Thymus (tissue), 11 donors: ENCODE measurements at regions not wholly inside any gene's neighbourhood (a gene's known extent, or its start where the extent isn't known, plus 50 kb on each side); places are given as distances from the start of the nearest gene placed in this dataset.

ENCODE experiments used
- DNase-seq, 9 donors: peaks; one replicate each; pipeline ENCODE4 v3.0.0-alpha.2; 2013; ENCODE audit warnings: low spot score in 9 of 9, low read depth in 6 of 9, missing footprints in 1 of 9
- H3K27ac ChIP-seq, 2 donors: one replicate each; pipeline ENCODE4 v1.5.1; 2013; ENCODE audit warnings: control low read depth in 1 of 2, low read depth in 1 of 2, low read length in 1 of 2, mild to moderate bottlenecking in 1 of 2, moderate library complexity in 1 of 2
- H3K27me3 ChIP-seq, 2 donors: one replicate each; pipeline ENCODE4 v1.5.1; 2013; ENCODE audit warnings: low read length in 1 of 2; ENCODE audit not compliant: control insufficient read depth in 2 of 2, insufficient read depth in 1 of 2
- H3K36me3 ChIP-seq, 2 donors: one replicate each; pipeline ENCODE4 v1.5.1; 2013; ENCODE audit warnings: low read length in 1 of 2, mild to moderate bottlenecking in 1 of 2, moderate library complexity in 1 of 2; ENCODE audit not compliant: control insufficient read depth in 2 of 2, insufficient read depth in 2 of 2
- H3K4me1 ChIP-seq, 2 donors: one replicate each; pipeline ENCODE4 v1.5.1; 2013; ENCODE audit warnings: low read length in 2 of 2; ENCODE audit not compliant: control insufficient read depth in 2 of 2, insufficient read depth in 2 of 2
- H3K4me3 ChIP-seq, 2 donors: one replicate each; pipeline ENCODE4 v1.5.1; 2013; ENCODE audit warnings: low read length in 2 of 2, control low read depth in 1 of 2, mild to moderate bottlenecking in 1 of 2
- H3K9me3 ChIP-seq, 2 donors: one replicate each; pipeline ENCODE4 v1.5.1; 2013; ENCODE audit warnings: low read length in 1 of 2, mild to moderate bottlenecking in 1 of 2; ENCODE audit not compliant: control insufficient read depth in 2 of 2, insufficient read depth in 1 of 2
- WGBS: extraction: QIAGEN DNeasy Blood & Tissue Kit; methylation state at CpG from one replicate; pipeline ENCODE4 v1.1.7; 2013; 5-methylcytosine and 5-hydroxymethylcytosine counted together
- donor health status: healthy.

GRCh38 chr1:219751870-219752507, 139.1 kb upstream of the ZC3H11B start:
- DNase-seq, result no peak
- no peaks in the 10 kb centered on the region for H3K9me3 ChIP-seq
- no peaks in the 10 kb centered on the region for H3K4me1 ChIP-seq
- H3K4me3 ChIP-seq, result no peak overlapping the region
- no peak overlapping the region for H3K27ac ChIP-seq
- H3K27me3 ChIP-seq, result no peaks in the 10 kb centered on the region
- no peaks in the 10 kb centered on the region for H3K36me3 ChIP-seq

GRCh38 chr1:219749370-219749769, 136.5 kb upstream of the ZC3H11B start:
- H3K9me3 ChIP-seq, result no peaks in the 10 kb centered on the region
- H3K27me3 ChIP-seq, result no peaks in the 10 kb centered on the region
- H3K27ac ChIP-seq, result no peak overlapping the region
- no peak for DNase-seq
- no peak overlapping the region for H3K4me3 ChIP-seq
- WGBS, result 78% methylated on average over 2 of the region's 2 CpGs
- H3K4me1 ChIP-seq, result no peaks in the 10 kb centered on the region
- H3K36me3 ChIP-seq, result no peaks in the 10 kb centered on the region

GRCh38 chr1:219746141-219746540, 133.2 kb upstream of the ZC3H11B start:
- DNase-seq, result no peak

GRCh38 chr1:219744652-219745469, 132.0 kb upstream of the ZC3H11B start:
- Histone ChIP-seq H3K27ac (no peak overlapping the region), H3K27me3 (no peaks in the 10 kb centered on the region), H3K4me1 (no peaks in the 10 kb centered on the region), H3K36me3 (no peaks in the 10 kb centered on the region), H3K9me3 (no peaks in the 10 kb centered on the region), H3K4me3 (no peak overlapping the region)
- WGBS, result 36% methylated on average over 3 of the region's 3 CpGs
- no peak for DNase-seq

More at GRCh38 chr1:219746141-219746540, 133.2 kb upstream of the ZC3H11B start:
- no peaks in the 10 kb centered on the region for H3K4me1 ChIP-seq
- no peaks in the 10 kb centered on the region for H3K9me3 ChIP-seq
- H3K36me3 ChIP-seq, result no peaks in the 10 kb centered on the region
- H3K27me3 ChIP-seq, result no peaks in the 10 kb centered on the region
- no peak overlapping the region for H3K27ac ChIP-seq
- 97% methylated on average over 2 of the region's 2 CpGs for WGBS
- H3K4me3 ChIP-seq, result no peak overlapping the region

GRCh38 chr1:219741011-219741970, 128.4 kb upstream of the ZC3H11B start:
- Histone ChIP-seq H3K36me3 (no peaks in the 10 kb centered on the region), H3K4me1 (no peaks in the 10 kb centered on the region), H3K9me3 (no peaks in the 10 kb centered on the region), H3K27ac (no peak overlapping the region), H3K4me3 (no peak overlapping the region), H3K27me3 (no peaks in the 10 kb centered on the region)
- 86% methylated on average over 4 of the region's 4 CpGs for WGBS
- no peak for DNase-seq

GRCh38 chr1:219733511-219734174, 120.7 kb upstream of the ZC3H11B start:
- Histone ChIP-seq H3K4me1 (no peaks in the 10 kb centered on the region), H3K4me3 (no peak overlapping the region), H3K27me3 (no peaks in the 10 kb centered on the region), H3K9me3 (no peaks in the 10 kb centered on the region), H3K27ac (no peak overlapping the region), H3K36me3 (no peaks in the 10 kb centered on the region)
- no peak for DNase-seq
- WGBS, result 65% methylated on average over 5 of the region's 5 CpGs

GRCh38 chr1:219732814-219733491, 120.0 kb upstream of the ZC3H11B start:
- H3K9me3 ChIP-seq, result no peaks in the 10 kb centered on the region
- H3K36me3 ChIP-seq, result no peaks in the 10 kb centered on the region
- H3K4me1 ChIP-seq, result no peaks in the 10 kb centered on the region
- 89% methylated on average over 2 of the region's 2 CpGs for WGBS
- no peaks in the 10 kb centered on the region for H3K27me3 ChIP-seq
- H3K27ac ChIP-seq, result no peak overlapping the region
- no peak overlapping the region for H3K4me3 ChIP-seq
- DNase-seq, result no peak

GRCh38 chr1:219731771-219732170, 118.9 kb upstream of the ZC3H11B start:
- Histone ChIP-seq H3K4me3 (no peak overlapping the region), H3K27me3 (no peaks in the 10 kb centered on the region), H3K4me1 (no peaks in the 10 kb centered on the region), H3K9me3 (no peaks in the 10 kb centered on the region), H3K36me3 (no peaks in the 10 kb centered on the region), H3K27ac (no peak overlapping the region)
- DNase-seq, result no peak
- WGBS, result 94% methylated on average over 2 of the region's 2 CpGs
